ENCODE measurements at regions not wholly inside any gene's neighbourhood (a gene's known extent, or its start where the extent isn't known, plus 50 kb on each side); places are given as distances from the start of the nearest gene placed in this dataset.

GRCh38 chr10:42926843-42927242, 144.2 kb downstream of the BMS1 start:
- TF ChIP-seq FOXK2 (IDR thresholded peaks at IDR 0.05) (no peak), PKNOX1 (IDR thresholded peaks at IDR 0.05) (no peak), ARNT (IDR thresholded peaks at IDR 0.05) (no peak), NFRKB (IDR thresholded peaks at IDR 0.05) (no peak), FOXM1 (IDR thresholded peaks at IDR 0.05; ENCODE audit: borderline replicate concordance) (no peak), ELF4 (IDR thresholded peaks at IDR 0.05) (no peak), SP1 (IDR thresholded peaks at IDR 0.05) (no peak), TARDBP (IDR thresholded peaks at IDR 0.05) (no peak), HDGF (IDR thresholded peaks at IDR 0.05; ENCODE audit: borderline replicate concordance) (no peak)

Measured in HEK293T (cell line).